ENCODE measurements at regions not wholly inside any gene's neighbourhood (a gene's known extent, or its start where the extent isn't known, plus 50 kb on each side); places are given as distances from the start of the nearest gene placed in this dataset.
A peak's percentile ranks its signal among the peaks of the same experiment; 100 is the strongest.
"Not testable (repeated sequence)": the region's sequence is repeated elsewhere in the genome, so short reads cannot be mapped to it uniquely, and the experiment has no call there.

- ATAC-seq (no peak), DNase-seq (no peak), FAIRE-seq (no peak)
- H3K4me3 ChIP-seq: no peak overlapping the region
- intact Hi-C loops (cut with DNase I): no loop called here
- no peaks in the 10 kb centered on the region for H3K27me3 ChIP-seq
- H3K27ac ChIP-seq: no peak overlapping the region
- TF ChIP-seq, protein P1, sequence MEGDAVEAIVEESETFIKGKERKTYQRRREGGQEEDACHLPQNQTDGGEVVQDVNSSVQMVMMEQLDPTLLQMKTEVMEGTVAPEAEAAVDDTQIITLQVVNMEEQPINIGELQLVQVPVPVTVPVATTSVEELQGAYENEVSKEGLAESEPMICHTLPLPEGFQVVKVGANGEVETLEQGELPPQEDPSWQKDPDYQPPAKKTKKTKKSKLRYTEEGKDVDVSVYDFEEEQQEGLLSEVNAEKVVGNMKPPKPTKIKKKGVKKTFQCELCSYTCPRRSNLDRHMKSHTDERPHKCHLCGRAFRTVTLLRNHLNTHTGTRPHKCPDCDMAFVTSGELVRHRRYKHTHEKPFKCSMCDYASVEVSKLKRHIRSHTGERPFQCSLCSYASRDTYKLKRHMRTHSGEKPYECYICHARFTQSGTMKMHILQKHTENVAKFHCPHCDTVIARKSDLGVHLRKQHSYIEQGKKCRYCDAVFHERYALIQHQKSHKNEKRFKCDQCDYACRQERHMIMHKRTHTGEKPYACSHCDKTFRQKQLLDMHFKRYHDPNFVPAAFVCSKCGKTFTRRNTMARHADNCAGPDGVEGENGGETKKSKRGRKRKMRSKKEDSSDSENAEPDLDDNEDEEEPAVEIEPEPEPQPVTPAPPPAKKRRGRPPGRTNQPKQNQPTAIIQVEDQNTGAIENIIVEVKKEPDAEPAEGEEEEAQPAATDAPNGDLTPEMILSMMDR (IDR thresholded peaks at IDR 0.05): no peak
- H3K4me1 ChIP-seq: no peaks in the 10 kb centered on the region
- no peaks in the 10 kb centered on the region for H3K36me3 ChIP-seq
- H3K9me3 ChIP-seq: no peaks in the 10 kb centered on the region
These were observed 79.7 kb upstream of the KCTD1 start for GRCh38 chr18:26628017-26628416.

- FAIRE-seq: no peak
- no peak overlapping the region for H3K4me3 ChIP-seq
- intact Hi-C loops (cut with DNase I): no loop called here
These were observed 76.1 kb upstream of the KCTD1 start for GRCh38 chr18:26624443-26624842.

GRCh38 chr18:26623314-26623713 is 75.0 kb upstream of the KCTD1 start:
- H3K4me3 ChIP-seq; H3K27me3 ChIP-seq; ATAC-seq; H3K9me3 ChIP-seq; FAIRE-seq; intact Hi-C loops (cut with DNase I); H3K36me3 ChIP-seq; H3K4me1 ChIP-seq; H3K27ac ChIP-seq; DNase-seq: not testable (repeated sequence)
- WGBS, 2 donors: 89 to 97% methylated on average over 2 of the region's 2 CpGs

More at GRCh38 chr18:26624443-26624842, 76.1 kb upstream of the KCTD1 start:
- no peak for ATAC-seq
- no peaks in the 10 kb centered on the region for H3K36me3 ChIP-seq
- TF ChIP-seq, protein P1 (IDR thresholded peaks at IDR 0.05): no peak
- H3K9me3 ChIP-seq: no peaks in the 10 kb centered on the region
- WGBS, 2 donors: 90 to 98% methylated on average over 4 of the region's 4 CpGs
- no peaks in the 10 kb centered on the region for H3K27me3 ChIP-seq
- H3K4me1 ChIP-seq: no peaks in the 10 kb centered on the region
- no peak for DNase-seq
- no peak overlapping the region for H3K27ac ChIP-seq

DNA sequence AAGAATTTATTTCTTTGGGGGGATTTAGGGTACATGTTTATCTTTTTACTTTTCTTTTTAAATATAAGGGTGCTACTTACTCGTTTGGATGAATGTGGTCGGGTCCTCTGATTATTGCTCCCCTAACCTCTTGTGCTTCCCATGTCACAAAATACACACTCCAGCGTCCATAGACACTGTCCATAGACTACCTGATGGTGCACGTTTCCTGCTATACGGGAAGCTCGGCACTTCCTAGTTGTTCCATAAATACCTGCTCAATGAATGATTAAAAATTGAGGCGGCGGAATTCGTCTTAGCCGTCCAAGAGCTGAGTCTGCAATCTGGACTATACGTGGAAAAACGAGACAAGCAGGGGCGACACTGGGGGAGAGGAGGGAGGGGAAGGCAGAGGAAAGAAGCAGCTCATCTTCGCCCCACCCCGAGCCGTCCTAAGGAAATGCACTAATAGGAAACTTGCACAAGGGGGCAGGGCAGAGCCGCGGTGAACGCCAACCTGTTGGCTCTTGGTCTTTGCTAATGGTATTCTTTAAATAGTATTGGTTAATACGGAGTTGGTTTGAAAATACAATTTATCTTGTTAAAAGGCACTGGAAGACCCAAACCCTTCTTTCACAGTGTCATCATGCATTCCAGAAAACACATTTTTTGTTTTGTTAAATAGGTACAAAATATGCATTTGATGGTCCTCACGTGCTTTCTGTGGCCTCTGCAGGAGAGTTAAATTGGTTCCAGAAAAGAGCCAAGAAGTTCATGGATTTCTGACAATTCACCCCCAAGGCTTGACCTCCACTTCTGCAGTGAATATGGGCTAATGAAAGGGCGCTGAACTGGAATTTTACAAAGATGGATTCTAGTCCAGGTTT is 73.0 kb upstream of the KCTD1 start:
- no peaks in the 10 kb centered on the region for H3K4me1 ChIP-seq
- FAIRE-seq: no peak
- ATAC-seq: peak in 3 of 4 donors; percentile 93 to 96 (median 93)
- intact Hi-C loops (cut with DNase I): no loop called here
- peak; percentile 6 to 77 (median 50) for DNase-seq
- no peaks in the 10 kb centered on the region for H3K9me3 ChIP-seq
- WGBS, 2 donors: 29 to 33% methylated on average over 22 of the region's 22 CpGs
- H3K4me3 ChIP-seq: peak overlapping the region in 1 of 4 donors; percentile 19
- H3K27me3 ChIP-seq: no peaks in the 10 kb centered on the region
- TF ChIP-seq, protein P1 (IDR thresholded peaks at IDR 0.05): peak; percentile 18 to 61 (median 53)
- no peak overlapping the region for H3K27ac ChIP-seq
- no peaks in the 10 kb centered on the region for H3K36me3 ChIP-seq

DNA sequence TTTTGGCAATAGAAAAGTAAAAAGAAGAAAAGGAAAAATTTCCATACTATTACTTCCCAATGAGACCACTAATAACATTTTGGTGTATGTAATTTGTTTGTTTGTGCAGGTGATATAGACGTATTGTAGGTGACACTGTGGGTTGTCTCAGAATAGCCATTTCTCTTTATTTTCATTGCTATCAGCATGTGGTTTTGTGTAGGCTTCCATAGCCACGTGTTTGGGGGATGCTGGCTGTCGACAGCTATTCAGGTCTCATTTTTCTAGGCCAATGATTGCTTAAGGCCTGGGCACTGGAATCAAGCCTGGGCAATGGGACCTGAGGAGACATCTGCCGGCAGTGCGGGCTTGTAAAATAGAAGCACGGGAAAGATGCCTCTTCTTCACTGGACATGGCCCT is 71.0 kb upstream of the KCTD1 start:
- no peak for ATAC-seq
- Histone ChIP-seq H3K4me3 (no peak overlapping the region), H3K4me1 (no peaks in the 10 kb centered on the region), H3K27me3 (no peaks in the 10 kb centered on the region), H3K27ac (no peak overlapping the region), H3K36me3 (no peaks in the 10 kb centered on the region), H3K9me3 (no peaks in the 10 kb centered on the region)
- no peak for DNase-seq
- TF ChIP-seq, protein P1 (IDR thresholded peaks at IDR 0.05): no peak
- no peak for FAIRE-seq
- intact Hi-C loops (cut with DNase I): no loop called here
- 74 to 77% methylated on average over 6 of the region's 6 CpGs for WGBS, 2 donors

Data from pancreas (tissue), 10 donors.